Activated gamma-delta T cell treated with Interleukin-2 at 50 U/mL for 16 hours (primary cell): ENCODE measurements at regions not wholly inside any gene's neighbourhood (a gene's known extent, or its start where the extent isn't known, plus 50 kb on each side); places are given as distances from the start of the nearest gene placed in this dataset.

Experiments
- DNase-seq: peaks from one replicate; pipeline ENCODE4 v3.0.0-alpha.2; 2020

GRCh38 chr2:19408592-19408991 lies 50.2 kb upstream of the OSR1 start:
- DNase-seq: no peak
